GM23338 (cell line): ENCODE measurements at regions not wholly inside any gene's neighbourhood (a gene's known extent, or its start where the extent isn't known, plus 50 kb on each side); places are given as distances from the start of the nearest gene placed in this dataset.

Experiments
- ATAC-seq: fragments of 200-7000 bp; cut with Tn5 transposase; 3 replicates; pipeline ENCODE4 v1.9.1; 2020
- DNase-seq: peaks from one replicate; pipeline ENCODE4 v3.0.0-alpha.2; 2015; ENCODE audit warnings: low spot score
- H2AFZ ChIP-seq: fragments of 200-600 bp; sonication (generic); 2 replicates; pipeline ENCODE4 v1.8.0; 2016; ENCODE audit warnings: antibody characterized with exemption, mild to moderate bottlenecking, moderate library complexity
- H3F3A ChIP-seq: fragments of 200-600 bp; sonication (generic); replicated peaks from 2 replicates; pipeline ENCODE4 v1.8.0; 2017; ENCODE audit warnings: antibody characterized with exemption, mixed run types, low read depth
- H3K27ac ChIP-seq: fragments of 200-600 bp; sonication (generic); 2 replicates; pipeline ENCODE4 v1.6.1; 2016; ENCODE audit warnings: low read depth
- H3K27me3 ChIP-seq: fragments of 200-600 bp; sonication (generic); 2 replicates; pipeline ENCODE4 v1.8.0; 2016; ENCODE audit warnings: mild to moderate bottlenecking, mixed run types, moderate library complexity; ENCODE audit not compliant: insufficient read depth
- H3K36me3 ChIP-seq: fragments of 200-600 bp; sonication (generic); 2 replicates; pipeline ENCODE4 v1.8.0; 2016; ENCODE audit warnings: mild to moderate bottlenecking; ENCODE audit not compliant: insufficient read depth
- H3K4me1 ChIP-seq: fragments of 200-600 bp; sonication (generic); 2 replicates; pipeline ENCODE4 v1.8.0; 2016; ENCODE audit warnings: mild to moderate bottlenecking, moderate library complexity; ENCODE audit not compliant: insufficient read depth
- H3K4me2 ChIP-seq: fragments of 200-600 bp; sonication (generic); 2 replicates; pipeline ENCODE4 v1.7.1; 2017; ENCODE audit warnings: mixed run types
- H3K4me3 ChIP-seq: fragments of 200-600 bp; sonication (generic); 2 replicates; pipeline ENCODE4 v1.6.1; 2016; ENCODE audit warnings: mixed run types
- H3K79me2 ChIP-seq: fragments of 200-600 bp; sonication (generic); replicated peaks from 2 replicates; pipeline ENCODE4 v1.8.0; 2017; ENCODE audit warnings: mild to moderate bottlenecking; ENCODE audit not compliant: insufficient read depth
- H3K9me2 ChIP-seq: fragments of 200-600 bp; sonication (generic); 2 replicates; pipeline ENCODE4 v1.8.0; 2017; ENCODE audit not compliant: insufficient read depth
- H4K20me1 ChIP-seq: fragments of 200-600 bp; sonication (generic); replicated peaks from 2 replicates; pipeline ENCODE4 v1.8.0; 2017; ENCODE audit warnings: mild to moderate bottlenecking; ENCODE audit not compliant: insufficient read depth
- H3K27ac Mint-ChIP-seq: 2 replicates; pipeline ENCODE4 v1.8.0; 2020; ENCODE audit warnings: inconsistent platforms, mild to moderate bottlenecking, moderate library complexity, mixed read lengths
- H3K27me3 Mint-ChIP-seq: 3 replicates; pipeline ENCODE4 v1.8.0; 2022; ENCODE audit warnings: low read depth, mild to moderate bottlenecking, moderate library complexity, mixed read lengths, inconsistent platforms; ENCODE audit not compliant: insufficient read depth, poor library complexity
- H3K36me3 Mint-ChIP-seq: 3 replicates; pipeline ENCODE4 v1.8.0; 2021; ENCODE audit warnings: low read depth, mild to moderate bottlenecking, inconsistent platforms, moderate library complexity, mixed read lengths
- H3K4me1 Mint-ChIP-seq: 3 replicates; pipeline ENCODE4 v1.8.0; 2020; ENCODE audit warnings: mild to moderate bottlenecking, inconsistent platforms, mixed read lengths
- H3K4me3 Mint-ChIP-seq: 3 replicates; pipeline ENCODE4 v1.8.0; 2021; ENCODE audit warnings: moderate library complexity, mild to moderate bottlenecking, inconsistent platforms, mixed read lengths
- H3K9me3 Mint-ChIP-seq: 3 replicates; pipeline ENCODE4 v1.8.0; 2020; ENCODE audit warnings: moderate library complexity, mild to moderate bottlenecking, inconsistent platforms, mixed read lengths
- CREB1 ChIP-seq: fragments of 250-450 bp; sonication (Bioruptor Pico); IDR thresholded peaks from 2 replicates; pipeline ENCODE4 v1.5.0; 2020; ENCODE audit warnings: low read depth, mild to moderate bottlenecking, moderate library complexity
- CTCF ChIP-seq, 2 experiments: fragments of 200-600 bp in 1 of 2; sonication (generic) in 1 of 2; conservative IDR thresholded peaks; 2 replicates each; pipeline versions ENCODE4 v1.5.1 to v1.6.1; 2016 to 2017; ENCODE audit warnings: antibody characterized with exemption in 2 of 2, low read depth in 2 of 2, mild to moderate bottlenecking in 2 of 2, moderate library complexity in 1 of 2
- EZH2 ChIP-seq: fragments of 200-600 bp; sonication (generic); IDR thresholded peaks from one replicate; pipeline ENCODE4 v1.8.0; 2017; ENCODE audit warnings: antibody characterized with exemption, mild to moderate bottlenecking, low read depth; ENCODE audit not compliant: unreplicated experiment
- EZH2phosphoT487 ChIP-seq: fragments of 200-600 bp; sonication (generic); IDR thresholded peaks from one replicate; pipeline ENCODE4 v1.8.1; 2018; ENCODE audit warnings: antibody characterized with exemption; ENCODE audit not compliant: unreplicated experiment
- JUNB ChIP-seq: IDR thresholded peaks from one replicate; pipeline ENCODE4 v1.6.1; 2016; ENCODE audit warnings: antibody characterized with exemption; ENCODE audit not compliant: unreplicated experiment
- NANOG ChIP-seq: IDR thresholded peaks from 2 replicates; pipeline ENCODE4 v1.6.1; 2016; ENCODE audit warnings: antibody characterized with exemption, borderline replicate concordance
- POLR2AphosphoS5 ChIP-seq: IDR thresholded peaks from 2 replicates; pipeline ENCODE4 v1.6.1; 2016; ENCODE audit warnings: antibody characterized with exemption, low read depth
- REST ChIP-seq: IDR thresholded peaks from one replicate; pipeline ENCODE4 v1.6.1; 2018; ENCODE audit warnings: antibody characterized with exemption; ENCODE audit not compliant: unreplicated experiment
- STAT1 ChIP-seq: IDR thresholded peaks from one replicate; pipeline ENCODE4 v1.6.1; 2016; ENCODE audit warnings: antibody characterized with exemption; ENCODE audit not compliant: unreplicated experiment
- ZNF114 ChIP-seq: fragments of 250-450 bp; sonication (Bioruptor Pico); IDR thresholded peaks from 2 replicates; pipeline ENCODE4 v1.5.0; 2020; ENCODE audit warnings: mild to moderate bottlenecking, moderate library complexity
- ZNF331 ChIP-seq: fragments of 250-450 bp; sonication (Bioruptor Pico); IDR thresholded peaks from 2 replicates; pipeline ENCODE4 v1.5.0; 2020; ENCODE audit warnings: low read depth, mild to moderate bottlenecking, moderate library complexity
- ZNF462 ChIP-seq: fragments of 250-450 bp; sonication (Bioruptor Pico); IDR thresholded peaks from 2 replicates; pipeline ENCODE4 v1.5.0; 2020; ENCODE audit warnings: mild to moderate bottlenecking, moderate library complexity
- TF ChIP-seq, protein P1 (sequence below): IDR thresholded peaks from 2 replicates; pipeline ENCODE4 v1.6.1; 2016; ENCODE audit warnings: antibody characterized with exemption

GRCh38 chr13:106699311-106699710, 131.4 kb upstream of the ARGLU1 start (continued):
- TF ChIP-seq ZNF462 (CRISPR knock-in tag) = no peak
- TF ChIP-seq JUNB = no peak

- Mint-ChIP-seq H3K4me1 (peaks cover 6% of the 10 kb centered on the region; the same call in 2 of the 3 replicates), H3K4me3 (no peak overlapping the region), H3K36me3 (no peaks in the 10 kb centered on the region), H3K27me3 (no peaks in the 10 kb centered on the region), H3K9me3 (no peaks in the 10 kb centered on the region), H3K27ac (no peak overlapping the region)
- no peak overlapping the region for H2AFZ ChIP-seq
- H3K4me2 ChIP-seq = no peak overlapping the region
- H3K4me3 ChIP-seq = no peak overlapping the region
- ATAC-seq = no peak
- H3K4me1 ChIP-seq = no peaks in the 10 kb centered on the region; the same call in 1 of the 2 replicates
- DNase-seq = no peak
- no peaks in the 10 kb centered on the region for H3K36me3 ChIP-seq
- no peak overlapping the region for H3K27ac ChIP-seq
- no peaks in the 10 kb centered on the region for H4K20me1 ChIP-seq
- H3K27me3 ChIP-seq = no peaks in the 10 kb centered on the region
- H3K79me2 ChIP-seq = no peaks in the 10 kb centered on the region
- H3K9me2 ChIP-seq = no peaks in the 10 kb centered on the region
- no peaks in the 10 kb centered on the region for H3F3A ChIP-seq
- TF ChIP-seq ZNF331 = no peak
- TF ChIP-seq CREB1 (CRISPR knock-in tag) = no peak
- no peak for TF ChIP-seq STAT1
- TF ChIP-seq, protein P1, sequence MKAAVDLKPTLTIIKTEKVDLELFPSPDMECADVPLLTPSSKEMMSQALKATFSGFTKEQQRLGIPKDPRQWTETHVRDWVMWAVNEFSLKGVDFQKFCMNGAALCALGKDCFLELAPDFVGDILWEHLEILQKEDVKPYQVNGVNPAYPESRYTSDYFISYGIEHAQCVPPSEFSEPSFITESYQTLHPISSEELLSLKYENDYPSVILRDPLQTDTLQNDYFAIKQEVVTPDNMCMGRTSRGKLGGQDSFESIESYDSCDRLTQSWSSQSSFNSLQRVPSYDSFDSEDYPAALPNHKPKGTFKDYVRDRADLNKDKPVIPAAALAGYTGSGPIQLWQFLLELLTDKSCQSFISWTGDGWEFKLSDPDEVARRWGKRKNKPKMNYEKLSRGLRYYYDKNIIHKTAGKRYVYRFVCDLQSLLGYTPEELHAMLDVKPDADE = no peak
- no peak for TF ChIP-seq CTCF (conservative IDR thresholded peaks at IDR 0.05; ENCODE audit: low read depth in 2 of 2)
- no peak for TF ChIP-seq REST
- no peak for TF ChIP-seq POLR2AphosphoS5
- no peak for TF ChIP-seq JUNB
- no peak for TF ChIP-seq ZNF114 (CRISPR knock-in tag)
- no peak for TF ChIP-seq EZH2phosphoT487
- no peak for TF ChIP-seq EZH2
- no peak for TF ChIP-seq NANOG
Measured at GRCh38 chr13:106696719-106697118, 128.8 kb upstream of the ARGLU1 start.
